GM12801 (cell line): ENCODE measurements at regions not wholly inside any gene's neighbourhood (a gene's known extent, or its start where the extent isn't known, plus 50 kb on each side); places are given as distances from the start of the nearest gene placed in this dataset.

Source experiments
- CTCF ChIP-seq: IDR thresholded peaks from one replicate; pipeline ENCODE4 v1.5.1; 2011; ENCODE audit warnings: control low read depth; ENCODE audit not compliant: insufficient read length; ENCODE audit errors: extremely low read depth

GRCh38 chr4:112031712-112032328, 113.4 kb upstream of the FAM241A start:
- TF ChIP-seq CTCF = no peak

- no peak for TF ChIP-seq CTCF
These were observed 108.4 kb upstream of the FAM241A start for GRCh38 chr4:112036886-112037285.

- no peak for TF ChIP-seq CTCF
These were observed 106.4 kb upstream of the FAM241A start for GRCh38 chr4:112038861-112039260.

GRCh38 chr4:112053825-112054350, 91.4 kb upstream of the FAM241A start:
- no peak for TF ChIP-seq CTCF

- no peak for TF ChIP-seq CTCF
These were observed 90.2 kb upstream of the FAM241A start for GRCh38 chr4:112055100-112055499.

- TF ChIP-seq CTCF = no peak
These were observed 87.8 kb upstream of the FAM241A start for GRCh38 chr4:112057470-112057869.

- TF ChIP-seq CTCF = no peak
These were observed 86.8 kb upstream of the FAM241A start for GRCh38 chr4:112058433-112058832.

- no peak for TF ChIP-seq CTCF
These were observed 85.0 kb upstream of the FAM241A start for GRCh38 chr4:112060212-112060611.
